ENCODE measurements at regions not wholly inside any gene's neighbourhood (a gene's known extent, or its start where the extent isn't known, plus 50 kb on each side); places are given as distances from the start of the nearest gene placed in this dataset.

GRCh38 chr1:96387785-96388184 is 333.8 kb upstream of the PTBP2 start:
- TF ChIP-seq POLR2A (IDR thresholded peaks at IDR 0.05) = no peak
- TF ChIP-seq, protein P1, sequence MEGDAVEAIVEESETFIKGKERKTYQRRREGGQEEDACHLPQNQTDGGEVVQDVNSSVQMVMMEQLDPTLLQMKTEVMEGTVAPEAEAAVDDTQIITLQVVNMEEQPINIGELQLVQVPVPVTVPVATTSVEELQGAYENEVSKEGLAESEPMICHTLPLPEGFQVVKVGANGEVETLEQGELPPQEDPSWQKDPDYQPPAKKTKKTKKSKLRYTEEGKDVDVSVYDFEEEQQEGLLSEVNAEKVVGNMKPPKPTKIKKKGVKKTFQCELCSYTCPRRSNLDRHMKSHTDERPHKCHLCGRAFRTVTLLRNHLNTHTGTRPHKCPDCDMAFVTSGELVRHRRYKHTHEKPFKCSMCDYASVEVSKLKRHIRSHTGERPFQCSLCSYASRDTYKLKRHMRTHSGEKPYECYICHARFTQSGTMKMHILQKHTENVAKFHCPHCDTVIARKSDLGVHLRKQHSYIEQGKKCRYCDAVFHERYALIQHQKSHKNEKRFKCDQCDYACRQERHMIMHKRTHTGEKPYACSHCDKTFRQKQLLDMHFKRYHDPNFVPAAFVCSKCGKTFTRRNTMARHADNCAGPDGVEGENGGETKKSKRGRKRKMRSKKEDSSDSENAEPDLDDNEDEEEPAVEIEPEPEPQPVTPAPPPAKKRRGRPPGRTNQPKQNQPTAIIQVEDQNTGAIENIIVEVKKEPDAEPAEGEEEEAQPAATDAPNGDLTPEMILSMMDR (IDR thresholded peaks at IDR 0.05) = no peak
- TF ChIP-seq EP300 (IDR thresholded peaks at IDR 0.05; ENCODE audit: low read depth) = no peak
- TF ChIP-seq POLR2AphosphoS5 (IDR thresholded peaks at IDR 0.05) = no peak
